ENCODE measurements at regions not wholly inside any gene's neighbourhood (a gene's known extent, or its start where the extent isn't known, plus 50 kb on each side); places are given as distances from the start of the nearest gene placed in this dataset.

DNA sequence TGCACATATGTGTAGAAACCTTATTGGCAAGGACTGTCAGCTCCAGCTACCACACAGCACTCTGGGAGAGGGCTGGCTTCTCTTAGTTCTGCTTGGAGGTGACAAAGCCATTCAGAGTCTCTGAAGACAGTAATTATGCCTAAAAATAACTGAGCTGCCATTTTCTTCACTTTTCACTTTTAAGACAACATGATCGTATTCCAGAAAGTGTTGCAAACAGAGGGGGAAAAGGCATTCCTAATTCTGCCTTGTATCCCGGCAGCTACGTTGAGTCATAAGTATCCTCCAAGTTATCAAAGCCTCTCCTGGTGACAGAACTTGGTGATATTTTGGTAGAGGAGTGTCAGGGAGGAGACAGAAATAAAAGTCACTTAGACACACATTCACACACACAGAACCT lies 327.7 kb downstream of the HAPSTR1 start:
- ChIA-PET POLR2A (no interaction called here), CTCF (no interaction called here)
- Histone ChIP-seq H3K79me2 (ENCODE audit: control insufficient read depth, insufficient read depth, low read length) (no peaks in the 10 kb centered on the region), H3K4me2 (ENCODE audit: insufficient read depth, low read length) (no peak overlapping the region), H3K9ac (replicated peaks; ENCODE audit: extremely low read depth, insufficient read depth, low read length) (no peak overlapping the region), H4K20me1 (replicated peaks; ENCODE audit: control insufficient read depth, extremely low read depth, insufficient read depth, low read length) (no peaks in the 10 kb centered on the region), H3K4me1 (ENCODE audit: control insufficient read depth, extremely low read depth, insufficient read depth, low read length) (no peaks in the 10 kb centered on the region), H3K36me3 (ENCODE audit: control insufficient read depth in 2 of 2, extremely low read depth in 1 of 2, insufficient read depth in 2 of 2, low read length in 2 of 2) (no peaks in the 10 kb centered on the region), H3K4me3 (replicated peaks in 1 of 3; ENCODE audit: insufficient read depth in 1 of 3, low read depth in 1 of 3, low read length in 3 of 3) (no peak overlapping the region), H2AFZ (ENCODE audit: low read depth, low read length) (no peak overlapping the region), H3K27me3 (ENCODE audit: control insufficient read depth in 2 of 2, insufficient read depth in 2 of 2, low read length in 2 of 2) (no peaks in the 10 kb centered on the region), H3K9me3 (replicated peaks; ENCODE audit: control insufficient read depth, insufficient read depth, low read length) (no peaks in the 10 kb centered on the region), H3K9me1 (replicated peaks; ENCODE audit: control insufficient read depth, extremely low read depth, insufficient read depth, low read length) (no peaks in the 10 kb centered on the region), H3K27ac (ENCODE audit: insufficient read depth, low read depth, low read length) (no peak overlapping the region)
- FAIRE-seq (no peak), DNase-seq (ENCODE audit: low read depth, low spot score) (no peak)
- BruUV-seq (replicated peaks): no TSS peak
- intact Hi-C loops (cut with micrococcal nuclease) (no loop called here), dilution Hi-C loops (cut with MboI; ENCODE audit: extremely low pct_ligation_motif_present, low sequenced_read_pairs) (no loop called here)
- TF ChIP-seq FOS (IDR thresholded peaks at IDR 0.05; ENCODE audit: borderline replicate concordance, insufficient read depth, low read length): no peak

- H2AFZ ChIP-seq (ENCODE audit: low read depth, low read length): no peak overlapping the region
- intact Hi-C loops (cut with micrococcal nuclease) (no loop called here), dilution Hi-C loops (cut with MboI; ENCODE audit: extremely low pct_ligation_motif_present, low sequenced_read_pairs) (no loop called here)
- POLR2A ChIA-PET: no interaction called here
- DNase-seq (ENCODE audit: low read depth, low spot score): no peak
- H3K27ac ChIP-seq (ENCODE audit: insufficient read depth, low read depth, low read length): no peak overlapping the region
- no peak overlapping the region for H3K4me3 ChIP-seq (replicated peaks in 1 of 3; ENCODE audit: insufficient read depth in 1 of 3, low read depth in 1 of 3, low read length in 3 of 3)
- no peaks in the 10 kb centered on the region for H3K9me3 ChIP-seq (replicated peaks; ENCODE audit: control insufficient read depth, insufficient read depth, low read length)
- H3K36me3 ChIP-seq (ENCODE audit: control insufficient read depth in 2 of 2, extremely low read depth in 1 of 2, insufficient read depth in 2 of 2, low read length in 2 of 2): no peaks in the 10 kb centered on the region
- FAIRE-seq: no peak
- CTCF ChIA-PET: no interaction called here
- no peak overlapping the region for H3K9ac ChIP-seq (replicated peaks; ENCODE audit: extremely low read depth, insufficient read depth, low read length)
- H3K79me2 ChIP-seq (ENCODE audit: control insufficient read depth, insufficient read depth, low read length): no peaks in the 10 kb centered on the region
- H4K20me1 ChIP-seq (replicated peaks; ENCODE audit: control insufficient read depth, extremely low read depth, insufficient read depth, low read length): no peaks in the 10 kb centered on the region
- no peaks in the 10 kb centered on the region for H3K4me1 ChIP-seq (ENCODE audit: control insufficient read depth, extremely low read depth, insufficient read depth, low read length)
- no peaks in the 10 kb centered on the region for H3K27me3 ChIP-seq (ENCODE audit: control insufficient read depth in 2 of 2, insufficient read depth in 2 of 2, low read length in 2 of 2)
- H3K4me2 ChIP-seq (ENCODE audit: insufficient read depth, low read length): no peak overlapping the region
- no peaks in the 10 kb centered on the region for H3K9me1 ChIP-seq (replicated peaks; ENCODE audit: control insufficient read depth, extremely low read depth, insufficient read depth, low read length)
- no TSS peak for BruUV-seq (replicated peaks)
- TF ChIP-seq GATA2 (IDR thresholded peaks at IDR 0.05; ENCODE audit: insufficient read depth, insufficient read length, low read depth, low read length) (no peak), POLR2AphosphoS5 (IDR thresholded peaks at IDR 0.05; ENCODE audit: insufficient read depth, low read depth, low read length) (no peak), EZH2 (IDR thresholded peaks at IDR 0.05; ENCODE audit: borderline replicate concordance, low read depth, low read length, severe bottlenecking) (no peak), MYC (IDR thresholded peaks at IDR 0.05; ENCODE audit: low read depth, low read length) (no peak), POLR2A (IDR thresholded peaks at IDR 0.05; ENCODE audit: low read depth, low read length) (no peak), FOS (IDR thresholded peaks at IDR 0.05; ENCODE audit: borderline replicate concordance, insufficient read depth, low read length) (no peak), JUN (IDR thresholded peaks at IDR 0.05; ENCODE audit: borderline replicate concordance, insufficient read depth, insufficient read length, low read depth) (no peak)
- TF ChIP-seq, protein P1, sequence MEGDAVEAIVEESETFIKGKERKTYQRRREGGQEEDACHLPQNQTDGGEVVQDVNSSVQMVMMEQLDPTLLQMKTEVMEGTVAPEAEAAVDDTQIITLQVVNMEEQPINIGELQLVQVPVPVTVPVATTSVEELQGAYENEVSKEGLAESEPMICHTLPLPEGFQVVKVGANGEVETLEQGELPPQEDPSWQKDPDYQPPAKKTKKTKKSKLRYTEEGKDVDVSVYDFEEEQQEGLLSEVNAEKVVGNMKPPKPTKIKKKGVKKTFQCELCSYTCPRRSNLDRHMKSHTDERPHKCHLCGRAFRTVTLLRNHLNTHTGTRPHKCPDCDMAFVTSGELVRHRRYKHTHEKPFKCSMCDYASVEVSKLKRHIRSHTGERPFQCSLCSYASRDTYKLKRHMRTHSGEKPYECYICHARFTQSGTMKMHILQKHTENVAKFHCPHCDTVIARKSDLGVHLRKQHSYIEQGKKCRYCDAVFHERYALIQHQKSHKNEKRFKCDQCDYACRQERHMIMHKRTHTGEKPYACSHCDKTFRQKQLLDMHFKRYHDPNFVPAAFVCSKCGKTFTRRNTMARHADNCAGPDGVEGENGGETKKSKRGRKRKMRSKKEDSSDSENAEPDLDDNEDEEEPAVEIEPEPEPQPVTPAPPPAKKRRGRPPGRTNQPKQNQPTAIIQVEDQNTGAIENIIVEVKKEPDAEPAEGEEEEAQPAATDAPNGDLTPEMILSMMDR (IDR thresholded peaks at IDR 0.05; ENCODE audit: extremely low read depth in 1 of 2, insufficient read depth in 1 of 2, low read depth in 1 of 2, low read length in 2 of 2): no peak
- TF ChIP-seq, protein P2, sequence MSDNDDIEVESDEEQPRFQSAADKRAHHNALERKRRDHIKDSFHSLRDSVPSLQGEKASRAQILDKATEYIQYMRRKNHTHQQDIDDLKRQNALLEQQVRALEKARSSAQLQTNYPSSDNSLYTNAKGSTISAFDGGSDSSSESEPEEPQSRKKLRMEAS (IDR thresholded peaks at IDR 0.05; ENCODE audit: insufficient read depth, insufficient read length): no peak
Measured at GRCh38 chr16:9422762-9423513, 331.5 kb downstream of the HAPSTR1 start.
